Sigmoid colon (tissue), 6 donors: ENCODE measurements at regions not wholly inside any gene's neighbourhood (a gene's known extent, or its start where the extent isn't known, plus 50 kb on each side); places are given as distances from the start of the nearest gene placed in this dataset.
"Not testable (repeated sequence)": the region's sequence is repeated elsewhere in the genome, so short reads cannot be mapped to it uniquely, and the experiment has no call there.

ENCODE experiments used
- DNase-seq: peaks from one replicate; pipeline ENCODE4 v3.0.0-alpha.2; 2019
- H3K27ac ChIP-seq, 4 donors: fragments of 200-600 bp; sonication (generic); one replicate each; pipeline ENCODE4 v1.5.1; 2016 to 2019; ENCODE audit warnings: mild to moderate bottlenecking in 1 of 4
- H3K27me3 ChIP-seq, 3 donors: fragments of 200-600 bp; sonication (generic); one replicate each; pipeline ENCODE4 v1.5.1; 2019; ENCODE audit warnings: mild to moderate bottlenecking in 1 of 3
- H3K36me3 ChIP-seq, 4 donors: fragments of 200-600 bp; sonication (generic); one replicate each; pipeline ENCODE4 v1.5.1; 2016 to 2019
- H3K4me1 ChIP-seq, 4 donors: fragments of 200-600 bp; sonication (generic); one replicate each; pipeline ENCODE4 v1.5.1; 2017 to 2019
- H3K4me3 ChIP-seq, 4 donors: fragments of 200-600 bp; sonication (generic); one replicate each; pipeline ENCODE4 v1.5.1; 2017 to 2019; ENCODE audit warnings: mild to moderate bottlenecking in 2 of 4, moderate library complexity in 1 of 4
- H3K9me3 ChIP-seq, 4 donors: fragments of 200-600 bp in 3 of 4; sonication (generic) in 3 of 4; one replicate each; pipeline versions ENCODE4 v1.5.1 to v1.6.1; 2013 to 2019
- CTCF ChIP-seq, 4 experiments: fragments of 450-650 bp in 3 of 4; fragments of 200-600 bp in 1 of 4; IDR thresholded peaks; one replicate each; pipeline ENCODE4 v1.5.1; 2016 to 2019; ENCODE audit warnings: antibody characterized with exemption in 4 of 4, mild to moderate bottlenecking in 3 of 4, moderate library complexity in 2 of 4
- EP300 ChIP-seq, 4 donors: sonication (generic); formaldehyde crosslinking; IDR thresholded peaks; one replicate each; pipeline ENCODE4 v1.6.1; 2017; ENCODE audit warnings: antibody characterized with exemption in 4 of 4
- POLR2A ChIP-seq, 2 donors: fragments of 450-650 bp; IDR thresholded peaks; one replicate each; pipeline ENCODE4 v1.6.1; 2016; ENCODE audit warnings: antibody characterized with exemption in 2 of 2, mild to moderate bottlenecking in 2 of 2, moderate library complexity in 2 of 2
- POLR2AphosphoS5 ChIP-seq, 4 donors: sonication (generic); formaldehyde crosslinking; IDR thresholded peaks; one replicate each; pipeline ENCODE4 v1.6.1; 2017; ENCODE audit warnings: antibody characterized with exemption in 4 of 4
- WGBS, 2 donors: extraction: QIAGEN DNeasy Blood & Tissue Kit; methylation state at CpG; one replicate each; pipeline ENCODE4 v1.1.7; 2013; 5-methylcytosine and 5-hydroxymethylcytosine counted together
- intact Hi-C: fragments of 100-400 bp; cut with DNase I; formaldehyde crosslinking; loops from one replicate; pipeline ENCODE4 v1.15.1; 2023
- donor health status: healthy with polysubstance abuse.
- donor health status: healthy.

- Histone ChIP-seq H3K27me3 (no peaks in the 10 kb centered on the region), H3K9me3 (no peaks in the 10 kb centered on the region), H3K27ac (no peak overlapping the region), H3K4me1 (peaks cover 0 to 5% (median 2%) of the 10 kb centered on the region in 4 donors), H3K4me3 (no peak overlapping the region), H3K36me3 (no peaks in the 10 kb centered on the region)
- DNase-seq: no peak
- intact Hi-C loops: no loop called here
- 94% methylated on average over 1 of the region's 1 CpG for WGBS, 2 donors
- TF ChIP-seq CTCF (IDR thresholded peaks at IDR 0.05): no peak
- TF ChIP-seq EP300 (IDR thresholded peaks at IDR 0.05): no peak
- TF ChIP-seq POLR2A (IDR thresholded peaks at IDR 0.05): no peak
- TF ChIP-seq POLR2AphosphoS5 (IDR thresholded peaks at IDR 0.05): no peak
These were observed 181.7 kb downstream of the ERCC6L2 start for GRCh38 chr9:96057155-96057554.

- Histone ChIP-seq H3K36me3 (no peaks in the 10 kb centered on the region), H3K4me3 (no peak overlapping the region), H3K27me3 (no peaks in the 10 kb centered on the region), H3K4me1 (no peaks in the 10 kb centered on the region), H3K27ac (no peak overlapping the region), H3K9me3 (no peaks in the 10 kb centered on the region)
- WGBS, 2 donors: 82 to 85% methylated on average over 5 of the region's 5 CpGs
- intact Hi-C loops: no loop called here
- no peak for TF ChIP-seq CTCF (IDR thresholded peaks at IDR 0.05)
- TF ChIP-seq POLR2AphosphoS5 (IDR thresholded peaks at IDR 0.05): no peak
- no peak for TF ChIP-seq POLR2A (IDR thresholded peaks at IDR 0.05)
- TF ChIP-seq EP300 (IDR thresholded peaks at IDR 0.05): no peak
- DNase-seq: no peak
These were observed 180.7 kb downstream of the ERCC6L2 start for GRCh38 chr9:96056226-96056625.

GRCh38 chr9:96054248-96054647 lies 178.8 kb downstream of the ERCC6L2 start:
- DNase-seq, H3K27ac ChIP-seq, H3K27me3 ChIP-seq, H3K4me3 ChIP-seq, H3K36me3 ChIP-seq, H3K4me1 ChIP-seq, H3K9me3 ChIP-seq, intact Hi-C loops: not testable (repeated sequence)
- 92 to 98% methylated on average over 5 of the region's 5 CpGs for WGBS, 2 donors

GRCh38 chr9:96052686-96053085 lies 177.2 kb downstream of the ERCC6L2 start:
- 74 to 82% methylated on average over 6 of the region's 6 CpGs for WGBS, 2 donors
- H3K9me3 ChIP-seq: no peaks in the 10 kb centered on the region
- intact Hi-C loops: no loop called here

GRCh38 chr9:96051423-96051822 lies 175.9 kb downstream of the ERCC6L2 start:
- no peak overlapping the region for H3K4me3 ChIP-seq
- TF ChIP-seq EP300 (IDR thresholded peaks at IDR 0.05) (no peak), POLR2A (IDR thresholded peaks at IDR 0.05) (no peak), CTCF (IDR thresholded peaks at IDR 0.05) (no peak), POLR2AphosphoS5 (IDR thresholded peaks at IDR 0.05) (no peak)
- H3K9me3 ChIP-seq: no peaks in the 10 kb centered on the region
- H3K27me3 ChIP-seq: no peaks in the 10 kb centered on the region
- intact Hi-C loops: no loop called here
- no peaks in the 10 kb centered on the region for H3K36me3 ChIP-seq
- no peak overlapping the region for H3K27ac ChIP-seq
- H3K4me1 ChIP-seq: peaks cover 0 to 17% (median 12%) of the 10 kb centered on the region in 4 donors
- DNase-seq: no peak
- WGBS, 2 donors: 87% methylated on average over 7 of the region's 7 CpGs

More at GRCh38 chr9:96052686-96053085, 177.2 kb downstream of the ERCC6L2 start:
- H3K4me3 ChIP-seq: no peak overlapping the region
- H3K36me3 ChIP-seq: no peaks in the 10 kb centered on the region
- no peaks in the 10 kb centered on the region for H3K27me3 ChIP-seq
- H3K27ac ChIP-seq: no peak overlapping the region
- TF ChIP-seq POLR2AphosphoS5 (IDR thresholded peaks at IDR 0.05): no peak
- TF ChIP-seq POLR2A (IDR thresholded peaks at IDR 0.05): no peak
- TF ChIP-seq CTCF (IDR thresholded peaks at IDR 0.05): no peak
- no peak for TF ChIP-seq EP300 (IDR thresholded peaks at IDR 0.05)
- DNase-seq: no peak
- H3K4me1 ChIP-seq: peaks cover 0 to 16% (median 12%) of the 10 kb centered on the region in 4 donors
